HCT116 (cell line): ENCODE measurements at regions not wholly inside any gene's neighbourhood (a gene's known extent, or its start where the extent isn't known, plus 50 kb on each side); places are given as distances from the start of the nearest gene placed in this dataset.

Experiments used
- ATAC-seq: fragments of 200-7000 bp; cut with Tn5 transposase; 2 replicates; pipeline ENCODE4 v1.9.1; 2020; ENCODE audit warnings: mild to moderate bottlenecking, moderate library complexity
- BruUV-seq: library from RNA; stranded (reverse); fragments of 400-500 nt; replicated peaks from 2 replicates; lab custom pipeline; 2021; lab: Mats Ljungman, UMichigan
- CTCF ChIA-PET: fragments of 300-600 bp; sonication (Branson Sonifier 250); formaldehyde crosslinking; loops from one replicate; lab custom pipeline; 2021; ENCODE audit warnings: antibody characterized with exemption; lab: Charles Lee
- POLR2A ChIA-PET: fragments of 300-600, 350-600 bp; sonication (Branson Sonifier 250); formaldehyde crosslinking; loops from one replicate; lab custom pipeline; 2021; ENCODE audit warnings: antibody characterized with exemption; lab: Charles Lee
- RAD21 ChIA-PET, 2 experiments: fragments of 300-600 bp; sonication (Branson Sonifier 250); formaldehyde crosslinking; loops; one replicate each; lab custom pipeline; 2023; ENCODE audit warnings: low total read pairs in 2 of 2; ENCODE audit not compliant: uncharacterized antibody in 2 of 2, unreplicated experiment in 2 of 2, low non-redundant PET in 1 of 2; lab: Charles Lee
- DNase-seq: peaks from one replicate; pipeline ENCODE4 v3.0.0-alpha.2; 2010; ENCODE audit warnings: low read depth, low spot score
- H2AFZ ChIP-seq: fragments of 200-600 bp; shearing (Covaris generic), sonication (generic); 2 replicates; pipeline ENCODE4 v1.6.1; 2017; ENCODE audit warnings: low read depth, mixed run types, mixed read lengths, antibody characterized with exemption, low read length; ENCODE audit not compliant: poor library complexity, severe bottlenecking
- H3K27ac ChIP-seq: 2 replicates; pipeline ENCODE4 v1.5.1; 2012; ENCODE audit warnings: low read depth, low read length
- H3K27me3 ChIP-seq: fragments of 200-600 bp; sonication (generic); 2 replicates; pipeline ENCODE4 v1.6.1; 2016; ENCODE audit warnings: mixed run types, low read length, mixed read lengths; ENCODE audit not compliant: insufficient read depth
- H3K36me3 ChIP-seq, 2 experiments: fragments of 200-500 bp in 1 of 2; fragments of 200-600 bp in 1 of 2; sonication (Bioruptor generic) in 1 of 2; sonication (generic) in 1 of 2; 2 replicates each; pipeline versions ENCODE4 v1.5.1 to v1.6.1; 2014 to 2016; ENCODE audit warnings: low read length in 2 of 2, inconsistent platforms in 1 of 2, mixed read lengths in 1 of 2, mixed run types in 1 of 2; ENCODE audit not compliant: insufficient read depth in 2 of 2, control insufficient read depth in 1 of 2
- H3K4me1 ChIP-seq, 2 experiments: fragments of 200-600 bp in 1 of 2; sonication (generic) in 1 of 2; 2 replicates each; pipeline versions ENCODE4 v1.5.1 to v1.6.1; 2012 to 2017; ENCODE audit warnings: low read length in 2 of 2, inconsistent platforms in 1 of 2, mild to moderate bottlenecking in 1 of 2, mixed read lengths in 1 of 2, mixed run types in 1 of 2, moderate library complexity in 1 of 2; ENCODE audit not compliant: insufficient read depth in 2 of 2, control insufficient read depth in 1 of 2
- H3K4me2 ChIP-seq: fragments of 200-600 bp; sonication (generic); 2 replicates; pipeline ENCODE4 v1.6.1; 2017; ENCODE audit warnings: mixed run types, low read length, mixed read lengths
- H3K4me3 ChIP-seq, 2 experiments: fragments of 200-600 bp in 1 of 2; sonication (generic) in 1 of 2; replicated peaks in 1 of 2; 2 replicates each; pipeline ENCODE4 v1.5.1; 2011 to 2016; ENCODE audit warnings: low read length in 2 of 2, control low read depth in 1 of 2, low read depth in 1 of 2, mild to moderate bottlenecking in 1 of 2, mixed read lengths in 1 of 2, mixed run types in 1 of 2
- H3K79me2 ChIP-seq: fragments of 200-600 bp; sonication (generic); 2 replicates; pipeline ENCODE4 v1.6.1; 2017; ENCODE audit warnings: mild to moderate bottlenecking, mixed run types, low read length, moderate library complexity, mixed read lengths; ENCODE audit not compliant: insufficient read depth
- H3K9ac ChIP-seq: fragments of 200-600 bp; sonication (generic); 2 replicates; pipeline ENCODE4 v1.6.1; 2016; ENCODE audit warnings: low read length, mixed read lengths
- H3K9me2 ChIP-seq: fragments of 200-600 bp; sonication (generic), shearing (Covaris generic); 2 replicates; pipeline ENCODE4 v1.6.1; 2017; ENCODE audit warnings: mixed run types, mild to moderate bottlenecking, moderate library complexity; ENCODE audit not compliant: insufficient read depth
- H3K9me3 ChIP-seq, 2 experiments: fragments of 200-500 bp in 1 of 2; fragments of 200-600 bp in 1 of 2; sonication (Bioruptor generic) in 1 of 2; sonication (generic) in 1 of 2; 2 replicates each; pipeline ENCODE4 v1.6.1; 2014 to 2017; ENCODE audit warnings: low read length in 2 of 2, mixed read lengths in 2 of 2, inconsistent platforms in 1 of 2, low read depth in 1 of 2, mild to moderate bottlenecking in 1 of 2, mixed run types in 1 of 2, moderate library complexity in 1 of 2; ENCODE audit not compliant: control insufficient read depth in 1 of 2, insufficient read depth in 1 of 2
- H4K20me1 ChIP-seq: fragments of 200-600 bp; sonication (generic), shearing (Covaris generic); 2 replicates; pipeline ENCODE4 v1.6.1; 2017; ENCODE audit warnings: mixed run types, mild to moderate bottlenecking, moderate library complexity; ENCODE audit not compliant: insufficient read depth
- CBX3 ChIP-seq: IDR thresholded peaks from 2 replicates; pipeline ENCODE4 v1.6.1; 2012; ENCODE audit warnings: low read depth
- EGR1 ChIP-seq: IDR thresholded peaks from 2 replicates; pipeline ENCODE4 v1.6.1; 2012; ENCODE audit warnings: low read depth
- ELF1 ChIP-seq: IDR thresholded peaks from 2 replicates; pipeline ENCODE4 v1.6.1; 2012; ENCODE audit warnings: low read depth, borderline replicate concordance
- EZH2 ChIP-seq: fragments of 200-600 bp; sonication (generic); IDR thresholded peaks from 2 replicates; pipeline ENCODE4 v1.6.1; 2017; ENCODE audit warnings: antibody characterized with exemption, mixed run types
- EZH2phosphoT487 ChIP-seq: fragments of 200-600 bp; IDR thresholded peaks from 2 replicates; pipeline ENCODE4 v1.6.1; 2018; ENCODE audit warnings: antibody characterized with exemption, borderline replicate concordance
- FOSL1 ChIP-seq: IDR thresholded peaks from 2 replicates; pipeline ENCODE4 v1.6.1; 2012; ENCODE audit warnings: low read depth
- JUND ChIP-seq: IDR thresholded peaks from 2 replicates; pipeline ENCODE4 v1.6.1; 2012
- POLR2AphosphoS5 ChIP-seq: IDR thresholded peaks from 2 replicates; pipeline ENCODE4 v1.6.1; 2011; ENCODE audit warnings: mild to moderate bottlenecking, low read depth, low read length, moderate library complexity
- SIN3A ChIP-seq: IDR thresholded peaks from 2 replicates; pipeline ENCODE4 v1.6.1; 2012; ENCODE audit warnings: low read depth
- SP1 ChIP-seq: IDR thresholded peaks from 2 replicates; pipeline ENCODE4 v1.6.1; 2012; ENCODE audit warnings: low read depth
- SRF ChIP-seq: IDR thresholded peaks from 2 replicates; pipeline ENCODE4 v1.6.1; 2012; ENCODE audit warnings: low read depth
- TCF7L2 ChIP-seq: IDR thresholded peaks from 2 replicates; pipeline ENCODE4 v1.7.0; 2011; ENCODE audit warnings: borderline replicate concordance, inconsistent platforms; ENCODE audit not compliant: insufficient read depth, insufficient read length; ENCODE audit errors: extremely low read depth
- YY1 ChIP-seq: IDR thresholded peaks from 2 replicates; pipeline ENCODE4 v1.6.1; 2011; ENCODE audit warnings: low read length, low read depth, moderate library complexity, mild to moderate bottlenecking; ENCODE audit not compliant: insufficient replicate concordance; ENCODE audit errors: extremely low read depth
- ZFX ChIP-seq: fragments of 450-650 bp; IDR thresholded peaks from 2 replicates; pipeline ENCODE4 v1.6.1; 2017
- ZNF274 ChIP-seq: fragments of 200-500 bp; sonication (Bioruptor generic); IDR thresholded peaks from 2 replicates; pipeline ENCODE4 v1.6.1; 2014; ENCODE audit warnings: mild to moderate bottlenecking, low read depth, low read length, inconsistent platforms
- intact Hi-C: fragments of 100-400 bp; cut with micrococcal nuclease; formaldehyde crosslinking; loops from 2 replicates; pipeline ENCODE4 v1.10.0; 2022
- TF ChIP-seq, protein P1 (sequence below): IDR thresholded peaks from 2 replicates; pipeline ENCODE4 v1.6.1; 2011; ENCODE audit warnings: mild to moderate bottlenecking, low read length, moderate library complexity; ENCODE audit not compliant: insufficient replicate concordance; ENCODE audit errors: extremely low read depth
- TF ChIP-seq, protein P2 (sequence below): IDR thresholded peaks from 2 replicates; pipeline ENCODE4 v1.6.1; 2012
- TF ChIP-seq, protein P3 (sequence below), 3 experiments: fragments of 200-600 bp in 1 of 3; sonication (generic) in 1 of 3; IDR thresholded peaks in 2 of 3; conservative IDR thresholded peaks in 1 of 3; 2 replicates each; pipeline ENCODE4 v1.5.1; 2012 to 2017; ENCODE audit warnings: low read depth in 2 of 3, low read length in 2 of 3, antibody characterized with exemption in 1 of 3, borderline replicate concordance in 1 of 3, control low read depth in 1 of 3, mild to moderate bottlenecking in 1 of 3, mixed read lengths in 1 of 3, mixed run types in 1 of 3, moderate library complexity in 1 of 3; ENCODE audit not compliant: insufficient read depth in 1 of 3

DNA sequence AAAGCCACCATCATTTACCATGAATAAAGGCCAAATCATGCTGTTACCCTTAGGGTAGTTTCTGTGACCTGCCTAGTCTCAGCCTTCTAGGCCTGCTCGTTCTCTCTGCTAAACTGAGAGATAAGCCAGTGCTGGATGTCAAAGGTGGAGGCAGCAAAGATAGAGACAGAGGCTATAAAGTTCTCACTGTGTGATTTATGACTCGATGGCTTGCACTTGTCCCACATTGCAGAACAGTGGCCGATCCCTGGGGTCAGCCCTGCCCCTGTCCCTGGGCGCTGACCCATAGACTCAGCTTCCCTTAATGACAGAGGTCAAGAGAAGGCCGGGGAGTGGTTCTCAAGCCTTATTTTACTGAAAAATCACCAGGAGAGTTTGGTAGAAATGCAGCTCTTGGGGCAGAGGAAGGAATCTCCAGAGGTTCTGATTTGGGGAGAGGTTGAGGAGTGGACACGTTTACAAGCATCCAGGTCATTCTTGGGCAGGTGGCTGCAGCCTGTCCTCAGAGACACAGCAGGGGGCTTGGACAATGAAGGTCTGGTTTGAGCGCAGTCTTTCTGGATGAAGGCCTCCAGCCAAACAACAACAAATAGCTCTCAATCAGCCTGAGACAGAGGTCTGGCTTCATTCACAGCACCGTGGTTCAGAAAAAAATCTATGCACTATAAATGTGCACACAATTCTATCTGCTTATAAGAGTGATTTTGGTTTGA is 143.5 kb downstream of the ACKR3 start:
- peaks cover 8% of the 10 kb centered on the region; the same call in 1 of the 2 replicates for H3K27me3 ChIP-seq
- no TSS peak for BruUV-seq
- DNase-seq = no peak
- ChIA-PET POLR2A (no interaction called here), RAD21 (no interaction called here), CTCF (no interaction called here)
- no peak for ATAC-seq
- no peak overlapping the region for H3K27ac ChIP-seq
- no peaks in the 10 kb centered on the region for H3K9me2 ChIP-seq
- H3K9ac ChIP-seq = no peak overlapping the region
- H3K4me3 ChIP-seq = no peak overlapping the region
- H3K4me1 ChIP-seq = no peaks in the 10 kb centered on the region
- H3K79me2 ChIP-seq = no peaks in the 10 kb centered on the region
- H2AFZ ChIP-seq = no peak overlapping the region
- H3K36me3 ChIP-seq = no peaks in the 10 kb centered on the region
- no peak overlapping the region for H3K4me2 ChIP-seq
- intact Hi-C loops = no loop called here
- H4K20me1 ChIP-seq = no peaks in the 10 kb centered on the region
- H3K9me3 ChIP-seq = no peaks in the 10 kb centered on the region
- TF ChIP-seq ZNF274 (no peak), SRF (no peak), TCF7L2 (no peak), SP1 (no peak), CBX3 (no peak), YY1 (no peak), EZH2 (no peak), EZH2phosphoT487 (no peak), ELF1 (no peak), SIN3A (no peak), FOSL1 (no peak), EGR1 (no peak), JUND (no peak), POLR2AphosphoS5 (no peak), ZFX (no peak)
- TF ChIP-seq, protein P1, sequence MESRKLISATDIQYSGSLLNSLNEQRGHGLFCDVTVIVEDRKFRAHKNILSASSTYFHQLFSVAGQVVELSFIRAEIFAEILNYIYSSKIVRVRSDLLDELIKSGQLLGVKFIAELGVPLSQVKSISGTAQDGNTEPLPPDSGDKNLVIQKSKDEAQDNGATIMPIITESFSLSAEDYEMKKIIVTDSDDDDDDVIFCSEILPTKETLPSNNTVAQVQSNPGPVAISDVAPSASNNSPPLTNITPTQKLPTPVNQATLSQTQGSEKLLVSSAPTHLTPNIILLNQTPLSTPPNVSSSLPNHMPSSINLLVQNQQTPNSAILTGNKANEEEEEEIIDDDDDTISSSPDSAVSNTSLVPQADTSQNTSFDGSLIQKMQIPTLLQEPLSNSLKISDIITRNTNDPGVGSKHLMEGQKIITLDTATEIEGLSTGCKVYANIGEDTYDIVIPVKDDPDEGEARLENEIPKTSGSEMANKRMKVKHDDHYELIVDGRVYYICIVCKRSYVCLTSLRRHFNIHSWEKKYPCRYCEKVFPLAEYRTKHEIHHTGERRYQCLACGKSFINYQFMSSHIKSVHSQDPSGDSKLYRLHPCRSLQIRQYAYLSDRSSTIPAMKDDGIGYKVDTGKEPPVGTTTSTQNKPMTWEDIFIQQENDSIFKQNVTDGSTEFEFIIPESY = no peak
- TF ChIP-seq, protein P2, sequence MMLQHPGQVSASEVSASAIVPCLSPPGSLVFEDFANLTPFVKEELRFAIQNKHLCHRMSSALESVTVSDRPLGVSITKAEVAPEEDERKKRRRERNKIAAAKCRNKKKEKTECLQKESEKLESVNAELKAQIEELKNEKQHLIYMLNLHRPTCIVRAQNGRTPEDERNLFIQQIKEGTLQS = no peak
- TF ChIP-seq, protein P3, sequence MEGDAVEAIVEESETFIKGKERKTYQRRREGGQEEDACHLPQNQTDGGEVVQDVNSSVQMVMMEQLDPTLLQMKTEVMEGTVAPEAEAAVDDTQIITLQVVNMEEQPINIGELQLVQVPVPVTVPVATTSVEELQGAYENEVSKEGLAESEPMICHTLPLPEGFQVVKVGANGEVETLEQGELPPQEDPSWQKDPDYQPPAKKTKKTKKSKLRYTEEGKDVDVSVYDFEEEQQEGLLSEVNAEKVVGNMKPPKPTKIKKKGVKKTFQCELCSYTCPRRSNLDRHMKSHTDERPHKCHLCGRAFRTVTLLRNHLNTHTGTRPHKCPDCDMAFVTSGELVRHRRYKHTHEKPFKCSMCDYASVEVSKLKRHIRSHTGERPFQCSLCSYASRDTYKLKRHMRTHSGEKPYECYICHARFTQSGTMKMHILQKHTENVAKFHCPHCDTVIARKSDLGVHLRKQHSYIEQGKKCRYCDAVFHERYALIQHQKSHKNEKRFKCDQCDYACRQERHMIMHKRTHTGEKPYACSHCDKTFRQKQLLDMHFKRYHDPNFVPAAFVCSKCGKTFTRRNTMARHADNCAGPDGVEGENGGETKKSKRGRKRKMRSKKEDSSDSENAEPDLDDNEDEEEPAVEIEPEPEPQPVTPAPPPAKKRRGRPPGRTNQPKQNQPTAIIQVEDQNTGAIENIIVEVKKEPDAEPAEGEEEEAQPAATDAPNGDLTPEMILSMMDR (IDR thresholded peaks at IDR 0.05 in 2 of 3, conservative IDR thresholded peaks at IDR 0.05 in 1 of 3; ENCODE audit: borderline replicate concordance in 1 of 3, insufficient read depth in 1 of 3, low read depth in 2 of 3, low read length in 2 of 3) = no peak
